ENCODE measurements at regions not wholly inside any gene's neighbourhood (a gene's known extent, or its start where the extent isn't known, plus 50 kb on each side); places are given as distances from the start of the nearest gene placed in this dataset.

- CTCF ChIA-PET (ENCODE audit: low intra/inter-chr PET ratio), result no interaction called here
- Histone ChIP-seq H3K9ac (ENCODE audit: insufficient read depth in 1 of 2, low read depth in 2 of 2, low read length in 2 of 2) (no peak overlapping the region), H2AFZ (ENCODE audit: low read depth, low read length) (no peak overlapping the region), H3K27ac (ENCODE audit: extremely low read depth, low read depth, low read length) (no peak overlapping the region), H3K27me3 (ENCODE audit: control insufficient read depth in 2 of 2, insufficient read depth in 2 of 2, low read length in 2 of 2) (no peaks in the 10 kb centered on the region), H3K4me3 (no peak overlapping the region), H3K79me2 (ENCODE audit: control insufficient read depth, insufficient read depth, low read length) (no peaks in the 10 kb centered on the region), H3K4me2 (ENCODE audit: insufficient read depth, low read length) (no peak overlapping the region), H3K9me1 (ENCODE audit: control insufficient read depth, insufficient read depth, low read length) (no peaks in the 10 kb centered on the region), H3K36me3 (ENCODE audit: control insufficient read depth, insufficient read depth, low read length) (no peaks in the 10 kb centered on the region), H4K20me1 (replicated peaks; ENCODE audit: control insufficient read depth, insufficient read depth, low read length) (no peaks in the 10 kb centered on the region), H3K9me3 (replicated peaks; ENCODE audit: control insufficient read depth, insufficient read depth, low read depth, low read length) (no peaks in the 10 kb centered on the region), H3K4me1 (replicated peaks in 1 of 2; ENCODE audit: control insufficient read depth in 2 of 2, insufficient read depth in 2 of 2, low read length in 2 of 2) (no peaks in the 10 kb centered on the region)
- intact Hi-C loops (cut with micrococcal nuclease), result loop anchor here (10.0 kb wide), 1 partner anchor 331 kb away; no protein-coding TSS in a partner anchor
- POLR2A ChIA-PET, result no interaction called here
- no peak for TF ChIP-seq ARID2 (IDR thresholded peaks at IDR 0.05)
- no peak for TF ChIP-seq KDM1A (IDR thresholded peaks at IDR 0.05)
- TF ChIP-seq IRF9 (tag; IDR thresholded peaks at IDR 0.05), result no peak
- no peak for TF ChIP-seq TAF15 (IDR thresholded peaks at IDR 0.05; ENCODE audit: low read depth, low read length)
- no peak for TF ChIP-seq MTA2 (IDR thresholded peaks at IDR 0.05; ENCODE audit: low read depth)
- no peak for TF ChIP-seq ZBTB2 (IDR thresholded peaks at IDR 0.05)
- no peak for TF ChIP-seq TCF15 (CRISPR knock-in tag; IDR thresholded peaks at IDR 0.05)
- TF ChIP-seq HNRNPH1 (optimal IDR thresholded peaks at IDR 0.05; ENCODE audit: low read depth, low read length), result no peak
- no peak for TF ChIP-seq ILK (tag; IDR thresholded peaks at IDR 0.05; ENCODE audit: borderline replicate concordance, low read depth)
- no peak for TF ChIP-seq FOXA3 (CRISPR knock-in tag; conservative IDR thresholded peaks at IDR 0.05 in 1 of 2, IDR thresholded peaks at IDR 0.05 in 1 of 2)
- TF ChIP-seq ESRRA (IDR thresholded peaks at IDR 0.05; ENCODE audit: borderline replicate concordance, low read depth), result no peak
- TF ChIP-seq KDM4B (IDR thresholded peaks at IDR 0.05; ENCODE audit: borderline replicate concordance in 2 of 2, low read depth in 1 of 2), result no peak
- TF ChIP-seq ZBTB17 (CRISPR knock-in tag; IDR thresholded peaks at IDR 0.05), result no peak
- no peak for TF ChIP-seq XRCC3 (IDR thresholded peaks at IDR 0.05)
- no peak for TF ChIP-seq ZKSCAN8 (CRISPR knock-in tag; IDR thresholded peaks at IDR 0.05)
- no peak for TF ChIP-seq NR1H2 (CRISPR knock-in tag; IDR thresholded peaks at IDR 0.05)
- TF ChIP-seq NCOA6 (IDR thresholded peaks at IDR 0.05), result no peak
- ATAC-seq (no peak), FAIRE-seq (no peak), DNase-seq (ENCODE audit: extremely low read depth in 1 of 4, low spot score in 3 of 4) (no peak)
- in situ Hi-C loops (cut with MboI), result no loop called here
- no TSS peak for BruUV-seq (replicated peaks)
- WGBS (ENCODE audit: insufficient coverage, low coverage, missing lambda C conversion rate), result 0% methylated on average over 2 of the region's 2 CpGs
These were observed 257.5 kb upstream of the B3GALT2 start for GRCh38 chr1:193443886-193444285.

Measured in K562 (cell line).